ENCODE measurements at regions not wholly inside any gene's neighbourhood (a gene's known extent, or its start where the extent isn't known, plus 50 kb on each side); places are given as distances from the start of the nearest gene placed in this dataset.

DNA sequence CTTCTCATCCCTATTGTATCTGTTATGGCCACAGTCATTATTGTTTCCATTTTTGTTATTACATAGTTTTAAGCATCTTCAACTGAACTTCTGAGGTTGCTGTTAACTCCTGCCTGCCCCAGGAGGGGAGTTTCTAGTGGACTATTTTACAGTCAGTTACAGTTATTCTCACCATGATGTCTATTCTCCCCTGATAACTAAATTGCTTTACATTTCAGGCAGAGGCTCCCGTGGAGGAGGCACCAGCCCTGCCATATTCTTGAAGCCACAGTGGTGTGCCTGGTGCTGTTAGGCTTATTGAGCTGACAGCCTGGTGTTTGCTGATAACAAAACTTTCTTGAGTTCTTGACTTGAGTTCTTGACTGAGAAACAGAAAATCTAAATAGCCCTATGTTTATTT is 256.4 kb downstream of the TFCP2L1 start:
- TF ChIP-seq EP300 (IDR thresholded peaks at IDR 0.05; ENCODE audit: borderline replicate concordance) (no peak), TAF1 (IDR thresholded peaks at IDR 0.05; ENCODE audit: low read depth) (no peak)
- TF ChIP-seq, protein P1, sequence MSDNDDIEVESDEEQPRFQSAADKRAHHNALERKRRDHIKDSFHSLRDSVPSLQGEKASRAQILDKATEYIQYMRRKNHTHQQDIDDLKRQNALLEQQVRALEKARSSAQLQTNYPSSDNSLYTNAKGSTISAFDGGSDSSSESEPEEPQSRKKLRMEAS (IDR thresholded peaks at IDR 0.05), result no peak

DNA sequence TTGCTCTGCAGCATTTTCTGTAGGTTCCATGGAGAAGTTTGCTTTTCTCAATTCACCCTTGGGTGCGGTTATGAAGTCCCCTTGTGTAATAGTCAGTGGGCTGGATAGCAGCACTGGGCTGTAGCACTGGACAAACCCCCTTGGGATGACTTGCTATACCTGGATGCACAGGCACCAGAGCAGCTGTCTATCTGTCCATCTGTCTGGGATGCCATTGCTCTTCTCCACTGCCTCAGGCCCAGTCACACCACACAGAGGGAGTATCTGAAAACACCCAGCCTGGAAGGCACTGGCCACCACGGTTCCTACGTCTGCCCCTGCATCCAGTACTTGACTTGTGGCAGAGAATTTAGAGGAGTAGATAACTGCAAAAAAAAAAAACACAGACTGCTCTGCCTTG is 254.5 kb downstream of the TFCP2L1 start:
- no peak for TF ChIP-seq ZBTB7A (IDR thresholded peaks at IDR 0.05; ENCODE audit: low read depth)
- no peak for TF ChIP-seq RAD21 (IDR thresholded peaks at IDR 0.05; ENCODE audit: low read depth)
- no peak for TF ChIP-seq EGR1 (IDR thresholded peaks at IDR 0.05)
- no peak for TF ChIP-seq TCF12 (IDR thresholded peaks at IDR 0.05; ENCODE audit: low read depth)
- TF ChIP-seq TAF1 (IDR thresholded peaks at IDR 0.05; ENCODE audit: low read depth), result no peak
- TF ChIP-seq, protein P2, sequence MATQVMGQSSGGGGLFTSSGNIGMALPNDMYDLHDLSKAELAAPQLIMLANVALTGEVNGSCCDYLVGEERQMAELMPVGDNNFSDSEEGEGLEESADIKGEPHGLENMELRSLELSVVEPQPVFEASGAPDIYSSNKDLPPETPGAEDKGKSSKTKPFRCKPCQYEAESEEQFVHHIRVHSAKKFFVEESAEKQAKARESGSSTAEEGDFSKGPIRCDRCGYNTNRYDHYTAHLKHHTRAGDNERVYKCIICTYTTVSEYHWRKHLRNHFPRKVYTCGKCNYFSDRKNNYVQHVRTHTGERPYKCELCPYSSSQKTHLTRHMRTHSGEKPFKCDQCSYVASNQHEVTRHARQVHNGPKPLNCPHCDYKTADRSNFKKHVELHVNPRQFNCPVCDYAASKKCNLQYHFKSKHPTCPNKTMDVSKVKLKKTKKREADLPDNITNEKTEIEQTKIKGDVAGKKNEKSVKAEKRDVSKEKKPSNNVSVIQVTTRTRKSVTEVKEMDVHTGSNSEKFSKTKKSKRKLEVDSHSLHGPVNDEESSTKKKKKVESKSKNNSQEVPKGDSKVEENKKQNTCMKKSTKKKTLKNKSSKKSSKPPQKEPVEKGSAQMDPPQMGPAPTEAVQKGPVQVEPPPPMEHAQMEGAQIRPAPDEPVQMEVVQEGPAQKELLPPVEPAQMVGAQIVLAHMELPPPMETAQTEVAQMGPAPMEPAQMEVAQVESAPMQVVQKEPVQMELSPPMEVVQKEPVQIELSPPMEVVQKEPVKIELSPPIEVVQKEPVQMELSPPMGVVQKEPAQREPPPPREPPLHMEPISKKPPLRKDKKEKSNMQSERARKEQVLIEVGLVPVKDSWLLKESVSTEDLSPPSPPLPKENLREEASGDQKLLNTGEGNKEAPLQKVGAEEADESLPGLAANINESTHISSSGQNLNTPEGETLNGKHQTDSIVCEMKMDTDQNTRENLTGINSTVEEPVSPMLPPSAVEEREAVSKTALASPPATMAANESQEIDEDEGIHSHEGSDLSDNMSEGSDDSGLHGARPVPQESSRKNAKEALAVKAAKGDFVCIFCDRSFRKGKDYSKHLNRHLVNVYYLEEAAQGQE (IDR thresholded peaks at IDR 0.05; ENCODE audit: low read depth), result no peak
- no peak for TF ChIP-seq USF1 (IDR thresholded peaks at IDR 0.05)
- no peak for TF ChIP-seq NFIC (IDR thresholded peaks at IDR 0.05)
- no peak for TF ChIP-seq YY1 (IDR thresholded peaks at IDR 0.05; ENCODE audit: low read depth)

- TF ChIP-seq, protein P2 (IDR thresholded peaks at IDR 0.05; ENCODE audit: low read depth), result no peak
- TF ChIP-seq, protein P1 (IDR thresholded peaks at IDR 0.05), result no peak
- TF ChIP-seq CREB1 (IDR thresholded peaks at IDR 0.05; ENCODE audit: low read depth) (no peak), TEAD4 (IDR thresholded peaks at IDR 0.05) (no peak)
Measured at GRCh38 chr2:121031568-121032340, 253.2 kb downstream of the TFCP2L1 start.

GRCh38 chr2:121033461-121033996 is 251.5 kb downstream of the TFCP2L1 start:
- TF ChIP-seq CEBPB (IDR thresholded peaks at IDR 0.05), result no peak
- no peak for TF ChIP-seq EGR1 (IDR thresholded peaks at IDR 0.05)
- TF ChIP-seq YY1 (IDR thresholded peaks at IDR 0.05; ENCODE audit: low read depth), result no peak
- TF ChIP-seq, protein P2 (IDR thresholded peaks at IDR 0.05; ENCODE audit: low read depth), result no peak
- no peak for TF ChIP-seq USF1 (IDR thresholded peaks at IDR 0.05)
- TF ChIP-seq FOXM1 (IDR thresholded peaks at IDR 0.05; ENCODE audit: borderline replicate concordance, low read depth), result no peak
- TF ChIP-seq CREB1 (IDR thresholded peaks at IDR 0.05; ENCODE audit: low read depth), result no peak

- TF ChIP-seq USF1 (IDR thresholded peaks at IDR 0.05), result no peak
- no peak for TF ChIP-seq YY1 (IDR thresholded peaks at IDR 0.05; ENCODE audit: low read depth)
- TF ChIP-seq EGR1 (IDR thresholded peaks at IDR 0.05), result no peak
- TF ChIP-seq TEAD4 (IDR thresholded peaks at IDR 0.05), result no peak
- no peak for TF ChIP-seq ZBTB7A (IDR thresholded peaks at IDR 0.05; ENCODE audit: low read depth)
- TF ChIP-seq, protein P2 (IDR thresholded peaks at IDR 0.05; ENCODE audit: low read depth), result no peak
- no peak for TF ChIP-seq EP300 (IDR thresholded peaks at IDR 0.05; ENCODE audit: borderline replicate concordance)
- no peak for TF ChIP-seq CEBPB (IDR thresholded peaks at IDR 0.05)
- no peak for TF ChIP-seq CREB1 (IDR thresholded peaks at IDR 0.05; ENCODE audit: low read depth)
- TF ChIP-seq NFIC (IDR thresholded peaks at IDR 0.05), result no peak
- TF ChIP-seq, protein P1 (IDR thresholded peaks at IDR 0.05), result no peak
- TF ChIP-seq TAF1 (IDR thresholded peaks at IDR 0.05; ENCODE audit: low read depth), result no peak
- TF ChIP-seq RAD21 (IDR thresholded peaks at IDR 0.05; ENCODE audit: low read depth), result no peak
- no peak for TF ChIP-seq FOXM1 (IDR thresholded peaks at IDR 0.05; ENCODE audit: borderline replicate concordance, low read depth)
Measured at GRCh38 chr2:121034551-121034950, 250.5 kb downstream of the TFCP2L1 start.
